Body of pancreas (tissue), 4 donors: ENCODE measurements at regions not wholly inside any gene's neighbourhood (a gene's known extent, or its start where the extent isn't known, plus 50 kb on each side); places are given as distances from the start of the nearest gene placed in this dataset.
"Not testable (repeated sequence)": the region's sequence is repeated elsewhere in the genome, so short reads cannot be mapped to it uniquely, and the experiment has no call there.

Experiments
- ATAC-seq: fragments of 150-250 bp; one replicate; pipeline ENCODE4 v1.9.1; 2016
- DNase-seq, 4 donors: peaks; one replicate each; pipeline ENCODE4 v3.0.0-alpha.2; 2019
- H3K27ac ChIP-seq, 4 donors: fragments of 200-600 bp; sonication (generic); 1 replicate in 3 of 4; 2 replicates in 1 of 4; pipeline versions ENCODE4 v1.5.1 to v1.6.1; 2016 to 2019; ENCODE audit warnings: mild to moderate bottlenecking in 1 of 4, mixed read lengths in 1 of 4, moderate library complexity in 1 of 4
- H3K27me3 ChIP-seq, 2 donors: fragments of 200-600 bp; sonication (generic); one replicate each; pipeline ENCODE4 v1.6.0; 2016; ENCODE audit warnings: mild to moderate bottlenecking in 1 of 2
- H3K36me3 ChIP-seq, 2 donors: fragments of 200-600 bp; sonication (generic); replicated peaks in 1 of 2; 2 replicates each; pipeline ENCODE4 v1.5.1; 2016; ENCODE audit warnings: low read depth in 2 of 2; ENCODE audit not compliant: insufficient read depth in 1 of 2
- H3K4me1 ChIP-seq: fragments of 200-600 bp; sonication (generic); one replicate; pipeline ENCODE4 v1.6.0; 2016
- H3K4me3 ChIP-seq, 2 donors: fragments of 200-600 bp; sonication (generic); 1 replicate in 1 of 2; 2 replicates in 1 of 2; pipeline ENCODE4 v1.5.1; 2016 to 2019
- H3K9me3 ChIP-seq, 3 donors: fragments of 200-600 bp; sonication (generic); 1 replicate in 2 of 3; 2 replicates in 1 of 3; pipeline ENCODE4 v1.5.1; 2016
- POLR2A ChIP-seq, 3 donors: fragments of 450-650 bp; IDR thresholded peaks; one replicate each; pipeline ENCODE4 v1.6.1; 2016; ENCODE audit warnings: antibody characterized with exemption in 3 of 3, mild to moderate bottlenecking in 2 of 3
- WGBS, 2 donors: methylation state at CpG; one replicate each; pipeline ENCODE4 v1.1.5; 2017; 5-methylcytosine and 5-hydroxymethylcytosine counted together
- intact Hi-C: fragments of 100-400 bp; cut with DNase I; formaldehyde crosslinking; loops from one replicate; pipeline ENCODE4 v1.15.1; 2023
- TF ChIP-seq, protein P1 (sequence below), 7 experiments: fragments of 450-650 bp in 4 of 7; fragments of 200-600 bp in 3 of 7; sonication (generic) in 3 of 7; IDR thresholded peaks; one replicate each; pipeline ENCODE4 v1.5.1; 2016 to 2019; ENCODE audit warnings: antibody characterized with exemption in 7 of 7

DNA sequence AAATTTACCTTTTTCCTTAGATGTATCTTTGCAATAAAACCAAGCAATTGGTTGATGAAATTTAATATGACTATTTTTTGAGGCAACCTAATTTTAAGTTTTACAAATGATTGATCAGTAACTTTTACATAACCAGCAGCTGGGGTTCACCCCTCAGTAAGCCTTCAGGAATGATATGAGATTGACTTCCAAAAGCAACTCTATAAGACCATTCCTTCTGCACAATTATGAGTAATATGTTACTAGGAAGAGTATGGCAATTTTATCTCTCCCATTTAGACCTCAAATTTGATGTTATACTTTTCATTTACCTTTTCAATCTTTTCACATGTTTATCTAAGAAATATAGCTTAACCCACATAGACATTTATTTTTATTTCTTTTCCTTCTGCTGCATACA, 1546.3 kb downstream of the HACE1 start:
- ATAC-seq: no peak
- intact Hi-C loops: no loop called here
- H3K4me3 ChIP-seq: no peak overlapping the region
- no peaks in the 10 kb centered on the region for H3K36me3 ChIP-seq
- no peaks in the 10 kb centered on the region for H3K4me1 ChIP-seq
- no peak for DNase-seq
- no peaks in the 10 kb centered on the region for H3K27me3 ChIP-seq
- TF ChIP-seq, protein P1, sequence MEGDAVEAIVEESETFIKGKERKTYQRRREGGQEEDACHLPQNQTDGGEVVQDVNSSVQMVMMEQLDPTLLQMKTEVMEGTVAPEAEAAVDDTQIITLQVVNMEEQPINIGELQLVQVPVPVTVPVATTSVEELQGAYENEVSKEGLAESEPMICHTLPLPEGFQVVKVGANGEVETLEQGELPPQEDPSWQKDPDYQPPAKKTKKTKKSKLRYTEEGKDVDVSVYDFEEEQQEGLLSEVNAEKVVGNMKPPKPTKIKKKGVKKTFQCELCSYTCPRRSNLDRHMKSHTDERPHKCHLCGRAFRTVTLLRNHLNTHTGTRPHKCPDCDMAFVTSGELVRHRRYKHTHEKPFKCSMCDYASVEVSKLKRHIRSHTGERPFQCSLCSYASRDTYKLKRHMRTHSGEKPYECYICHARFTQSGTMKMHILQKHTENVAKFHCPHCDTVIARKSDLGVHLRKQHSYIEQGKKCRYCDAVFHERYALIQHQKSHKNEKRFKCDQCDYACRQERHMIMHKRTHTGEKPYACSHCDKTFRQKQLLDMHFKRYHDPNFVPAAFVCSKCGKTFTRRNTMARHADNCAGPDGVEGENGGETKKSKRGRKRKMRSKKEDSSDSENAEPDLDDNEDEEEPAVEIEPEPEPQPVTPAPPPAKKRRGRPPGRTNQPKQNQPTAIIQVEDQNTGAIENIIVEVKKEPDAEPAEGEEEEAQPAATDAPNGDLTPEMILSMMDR (IDR thresholded peaks at IDR 0.05): no peak
- no peak for TF ChIP-seq POLR2A (IDR thresholded peaks at IDR 0.05)
- peaks cover 0 to 6% (median 0%) of the 10 kb centered on the region in 3 donors for H3K9me3 ChIP-seq
- no peak overlapping the region for H3K27ac ChIP-seq

DNA sequence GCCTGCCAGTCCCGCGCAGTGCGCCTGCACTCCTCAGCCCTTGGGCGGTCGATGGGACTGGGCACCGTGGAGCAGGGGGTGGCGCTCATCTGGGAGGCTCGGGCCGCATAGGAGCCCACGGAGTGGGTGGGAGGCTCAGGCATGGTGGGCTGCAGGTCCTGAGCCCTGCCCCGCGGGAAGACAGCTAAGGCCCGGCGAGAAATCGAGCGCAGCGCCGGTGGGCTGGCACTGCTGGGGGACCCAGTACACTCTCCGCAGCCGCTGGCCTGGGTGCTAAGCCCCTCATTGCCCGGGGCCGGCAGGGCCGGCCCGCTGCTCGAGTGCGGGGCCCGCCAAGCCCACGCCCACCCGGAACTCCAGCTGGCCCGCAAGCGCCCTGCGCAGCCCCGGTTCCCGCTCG, 1565.3 kb downstream of the HACE1 start:
- ATAC-seq, DNase-seq: not testable (repeated sequence)

DNA sequence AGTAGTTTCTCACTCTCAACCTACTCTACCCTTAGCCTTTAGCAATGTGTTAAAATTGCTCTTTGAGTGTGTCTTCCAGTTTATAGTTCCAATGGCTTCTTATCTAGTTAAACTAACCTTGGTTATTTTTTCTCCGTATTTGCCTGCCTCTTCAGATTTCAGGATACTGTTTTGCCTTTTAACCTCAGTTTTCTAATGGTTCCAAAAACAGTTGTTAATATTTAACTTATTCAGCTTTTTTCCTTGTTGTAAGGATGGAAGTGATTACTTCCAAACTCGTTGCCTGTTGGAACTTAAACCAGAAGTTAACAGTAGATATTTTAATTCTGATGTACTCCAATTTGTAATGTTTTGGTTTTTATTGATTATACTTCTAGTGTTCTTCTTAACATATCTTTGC, 1574.9 kb downstream of the HACE1 start:
- intact Hi-C loops: no loop called here
- H3K27me3 ChIP-seq: no peaks in the 10 kb centered on the region
- WGBS, 2 donors: 13 to 15% methylated on average over 2 of the region's 2 CpGs
- no peaks in the 10 kb centered on the region for H3K36me3 ChIP-seq
- no peaks in the 10 kb centered on the region for H3K4me1 ChIP-seq
- TF ChIP-seq, protein P1 (IDR thresholded peaks at IDR 0.05): no peak
- no peak for TF ChIP-seq POLR2A (IDR thresholded peaks at IDR 0.05)
- H3K27ac ChIP-seq: no peak overlapping the region
- ATAC-seq (no peak), DNase-seq (no peak)
- no peak overlapping the region for H3K4me3 ChIP-seq
- no peaks in the 10 kb centered on the region for H3K9me3 ChIP-seq

More for the DNA sequence above, 1565.3 kb downstream of the HACE1 start:
- H3K36me3 ChIP-seq, H3K27me3 ChIP-seq, H3K27ac ChIP-seq, H3K4me1 ChIP-seq, intact Hi-C loops, H3K4me3 ChIP-seq, H3K9me3 ChIP-seq: not testable (repeated sequence)
- WGBS, 2 donors: 99 to 100% methylated on average over 1 to 14 of the region's 35 CpGs

DNA sequence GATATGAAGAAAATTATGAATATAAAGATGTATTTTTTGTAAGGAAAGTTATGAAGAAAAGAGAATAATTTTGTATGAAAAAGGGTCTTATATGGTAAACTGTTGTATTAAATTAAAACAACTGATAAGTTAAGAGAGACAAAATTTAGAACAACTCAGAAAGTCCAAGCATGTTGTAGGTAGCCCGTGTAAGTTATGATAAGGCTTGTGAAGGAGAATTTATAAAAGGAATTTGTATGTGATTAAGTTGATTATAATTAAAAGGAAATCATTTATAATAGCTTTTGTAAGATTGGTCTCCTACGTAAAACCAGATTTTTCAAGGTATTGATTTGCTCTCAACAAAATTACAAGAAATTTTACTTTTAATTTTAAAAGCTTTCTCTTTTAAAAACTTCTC, 1579.3 kb downstream of the HACE1 start:
- DNase-seq: no peak
- no peak overlapping the region for H3K27ac ChIP-seq
- H3K4me3 ChIP-seq: no peak overlapping the region
- no peaks in the 10 kb centered on the region for H3K9me3 ChIP-seq
- no peaks in the 10 kb centered on the region for H3K27me3 ChIP-seq
- intact Hi-C loops: no loop called here
- H3K36me3 ChIP-seq: no peaks in the 10 kb centered on the region
- no peaks in the 10 kb centered on the region for H3K4me1 ChIP-seq
- ATAC-seq: no peak
- WGBS, 2 donors: 57 to 66% methylated on average over 2 of the region's 2 CpGs
- TF ChIP-seq, protein P1 (IDR thresholded peaks at IDR 0.05): no peak
- TF ChIP-seq POLR2A (IDR thresholded peaks at IDR 0.05): no peak

DNA sequence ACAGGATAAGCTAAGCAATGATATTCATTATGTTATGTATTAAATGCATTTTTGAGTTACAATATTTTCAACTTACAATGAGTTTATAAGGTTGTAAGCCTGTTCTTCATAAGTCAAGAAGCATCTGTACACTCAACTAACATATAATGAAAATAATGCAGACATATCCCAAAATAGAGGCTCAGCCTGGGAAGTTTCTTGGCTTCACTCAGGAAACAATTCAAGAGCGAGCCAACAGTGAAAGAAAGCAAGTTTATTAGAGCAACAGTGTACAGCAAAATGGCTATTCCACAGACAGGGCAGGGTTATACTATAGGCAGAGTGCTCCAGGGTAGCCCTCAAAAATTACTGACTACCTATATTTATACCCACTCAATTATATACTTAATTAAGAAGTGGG, 1581.8 kb downstream of the HACE1 start:
- TF ChIP-seq, protein P1 (IDR thresholded peaks at IDR 0.05): no peak
- TF ChIP-seq POLR2A (IDR thresholded peaks at IDR 0.05): no peak
- DNase-seq: no peak
- Histone ChIP-seq H3K36me3 (no peaks in the 10 kb centered on the region), H3K27ac (no peak overlapping the region), H3K4me1 (no peaks in the 10 kb centered on the region), H3K27me3 (no peaks in the 10 kb centered on the region), H3K4me3 (no peak overlapping the region), H3K9me3 (no peaks in the 10 kb centered on the region)
- no peak for ATAC-seq
- WGBS, 2 donors: 89 to 93% methylated on average over 1 of the region's 1 CpG
- intact Hi-C loops: loop anchor here (10.0 kb wide), 1 partner anchor 57 kb away; no protein-coding TSS in a partner anchor
